ENCODE measurements at regions not wholly inside any gene's neighbourhood (a gene's known extent, or its start where the extent isn't known, plus 50 kb on each side); places are given as distances from the start of the nearest gene placed in this dataset.

GRCh38 chr5:104987074-104987473 is 1424.5 kb upstream of the NUDT12 start:
- H3K4me3 Mint-ChIP-seq = no peak overlapping the region
- DNase-seq = no peak
- no peaks in the 10 kb centered on the region for H3K4me1 Mint-ChIP-seq (ENCODE audit: low read depth)
- H3K36me3 Mint-ChIP-seq (ENCODE audit: low read depth) = no peaks in the 10 kb centered on the region
- intact Hi-C loops (cut with micrococcal nuclease) = no loop called here
- no peaks in the 10 kb centered on the region for H3K27me3 Mint-ChIP-seq (ENCODE audit: low read depth)
- CTCF ChIA-PET = no interaction called here
- peaks cover 10% of the 10 kb centered on the region for H3K9me3 Mint-ChIP-seq
- no peak overlapping the region for H3K27ac Mint-ChIP-seq

- CTCF ChIA-PET = no interaction called here
- no peak overlapping the region for H3K4me3 Mint-ChIP-seq
- no peak for DNase-seq
- peaks cover 8% of the 10 kb centered on the region for H3K9me3 Mint-ChIP-seq
- H3K4me1 Mint-ChIP-seq (ENCODE audit: low read depth) = no peaks in the 10 kb centered on the region
- no peaks in the 10 kb centered on the region for H3K27me3 Mint-ChIP-seq (ENCODE audit: low read depth)
- H3K27ac Mint-ChIP-seq = no peak overlapping the region
- no peaks in the 10 kb centered on the region for H3K36me3 Mint-ChIP-seq (ENCODE audit: low read depth)
- intact Hi-C loops (cut with micrococcal nuclease) = no loop called here
Observed at GRCh38 chr5:104977529-104977928, 1414.9 kb upstream of the NUDT12 start.

- no peaks in the 10 kb centered on the region for H3K4me1 Mint-ChIP-seq (ENCODE audit: low read depth)
- H3K36me3 Mint-ChIP-seq (ENCODE audit: low read depth) = no peaks in the 10 kb centered on the region
- H3K4me3 Mint-ChIP-seq = no peak overlapping the region
- H3K9me3 Mint-ChIP-seq = peaks cover 3% of the 10 kb centered on the region
- intact Hi-C loops (cut with micrococcal nuclease) = no loop called here
- no peak overlapping the region for H3K27ac Mint-ChIP-seq
- DNase-seq = no peak
- H3K27me3 Mint-ChIP-seq (ENCODE audit: low read depth) = no peaks in the 10 kb centered on the region
- CTCF ChIA-PET = no interaction called here
Observed at GRCh38 chr5:104967806-104968410, 1405.3 kb upstream of the NUDT12 start.

- Mint-ChIP-seq H3K9me3 (peaks cover 5% of the 10 kb centered on the region), H3K36me3 (ENCODE audit: low read depth) (no peaks in the 10 kb centered on the region), H3K27ac (no peak overlapping the region), H3K4me1 (ENCODE audit: low read depth) (no peaks in the 10 kb centered on the region), H3K27me3 (ENCODE audit: low read depth) (no peaks in the 10 kb centered on the region), H3K4me3 (no peak overlapping the region)
- CTCF ChIA-PET = no interaction called here
- intact Hi-C loops (cut with micrococcal nuclease) = no loop called here
- DNase-seq = no peak
Observed at GRCh38 chr5:104965006-104965405, 1402.4 kb upstream of the NUDT12 start.

GRCh38 chr5:104955479-104955878 is 1392.9 kb upstream of the NUDT12 start:
- intact Hi-C loops (cut with micrococcal nuclease) = no loop called here
- no peak for DNase-seq
- H3K36me3 Mint-ChIP-seq (ENCODE audit: low read depth) = no peaks in the 10 kb centered on the region
- H3K27me3 Mint-ChIP-seq (ENCODE audit: low read depth) = no peaks in the 10 kb centered on the region
- no peaks in the 10 kb centered on the region for H3K4me1 Mint-ChIP-seq (ENCODE audit: low read depth)
- H3K27ac Mint-ChIP-seq = no peak overlapping the region
- H3K4me3 Mint-ChIP-seq = no peak overlapping the region
- peaks cover 10% of the 10 kb centered on the region for H3K9me3 Mint-ChIP-seq
- CTCF ChIA-PET = no interaction called here

GRCh38 chr5:104952876-104953275 is 1390.3 kb upstream of the NUDT12 start:
- intact Hi-C loops (cut with micrococcal nuclease) = no loop called here
- CTCF ChIA-PET = no interaction called here
- Mint-ChIP-seq H3K36me3 (ENCODE audit: low read depth) (no peaks in the 10 kb centered on the region), H3K27me3 (ENCODE audit: low read depth) (no peaks in the 10 kb centered on the region), H3K4me1 (ENCODE audit: low read depth) (no peaks in the 10 kb centered on the region), H3K4me3 (no peak overlapping the region), H3K9me3 (peaks cover 13% of the 10 kb centered on the region), H3K27ac (no peak overlapping the region)
- DNase-seq = no peak

- intact Hi-C loops (cut with micrococcal nuclease) = no loop called here
- Mint-ChIP-seq H3K4me1 (ENCODE audit: low read depth) (no peaks in the 10 kb centered on the region), H3K9me3 (peaks cover 16% of the 10 kb centered on the region), H3K27me3 (ENCODE audit: low read depth) (no peaks in the 10 kb centered on the region), H3K27ac (no peak overlapping the region), H3K4me3 (no peak overlapping the region), H3K36me3 (ENCODE audit: low read depth) (no peaks in the 10 kb centered on the region)
- CTCF ChIA-PET = no interaction called here
- no peak for DNase-seq
Observed at GRCh38 chr5:104951829-104952228, 1389.2 kb upstream of the NUDT12 start.

GRCh38 chr5:104947076-104947475 is 1384.5 kb upstream of the NUDT12 start:
- Mint-ChIP-seq H3K27ac (no peak overlapping the region), H3K4me1 (ENCODE audit: low read depth) (no peaks in the 10 kb centered on the region), H3K36me3 (ENCODE audit: low read depth) (no peaks in the 10 kb centered on the region), H3K9me3 (peaks cover 17% of the 10 kb centered on the region), H3K27me3 (ENCODE audit: low read depth) (no peaks in the 10 kb centered on the region), H3K4me3 (no peak overlapping the region)
- no peak for DNase-seq
- intact Hi-C loops (cut with micrococcal nuclease) = no loop called here
- CTCF ChIA-PET = no interaction called here

- no peak overlapping the region for H3K4me3 Mint-ChIP-seq
- intact Hi-C loops (cut with micrococcal nuclease) = no loop called here
- H3K27ac Mint-ChIP-seq = no peak overlapping the region
- no peak for DNase-seq
- CTCF ChIA-PET = no interaction called here
- peaks cover 8% of the 10 kb centered on the region for H3K9me3 Mint-ChIP-seq
- H3K27me3 Mint-ChIP-seq (ENCODE audit: low read depth) = no peaks in the 10 kb centered on the region
- H3K4me1 Mint-ChIP-seq (ENCODE audit: low read depth) = no peaks in the 10 kb centered on the region
- no peaks in the 10 kb centered on the region for H3K36me3 Mint-ChIP-seq (ENCODE audit: low read depth)
Observed at GRCh38 chr5:104942735-104943134, 1380.1 kb upstream of the NUDT12 start.

GRCh38 chr5:104941030-104941645 is 1378.5 kb upstream of the NUDT12 start:
- Mint-ChIP-seq H3K4me3 (no peak overlapping the region), H3K4me1 (ENCODE audit: low read depth) (no peaks in the 10 kb centered on the region), H3K27ac (no peak overlapping the region), H3K36me3 (ENCODE audit: low read depth) (no peaks in the 10 kb centered on the region), H3K9me3 (peaks cover 5% of the 10 kb centered on the region), H3K27me3 (ENCODE audit: low read depth) (no peaks in the 10 kb centered on the region)
- CTCF ChIA-PET = no interaction called here
- DNase-seq = no peak
- intact Hi-C loops (cut with micrococcal nuclease) = no loop called here

- no peaks in the 10 kb centered on the region for H3K36me3 Mint-ChIP-seq (ENCODE audit: low read depth)
Observed at GRCh38 chr5:104937598-104937997, 1375.0 kb upstream of the NUDT12 start.

GRCh38 chr5:104932431-104932830 is 1369.8 kb upstream of the NUDT12 start:
- H3K4me1 Mint-ChIP-seq (ENCODE audit: low read depth) = no peaks in the 10 kb centered on the region
- no peaks in the 10 kb centered on the region for H3K36me3 Mint-ChIP-seq (ENCODE audit: low read depth)
- no peak for DNase-seq
- no peak overlapping the region for H3K27ac Mint-ChIP-seq
- CTCF ChIA-PET = no interaction called here
- intact Hi-C loops (cut with micrococcal nuclease) = no loop called here
- H3K4me3 Mint-ChIP-seq = no peak overlapping the region
- no peaks in the 10 kb centered on the region for H3K9me3 Mint-ChIP-seq
- no peaks in the 10 kb centered on the region for H3K27me3 Mint-ChIP-seq (ENCODE audit: low read depth)

More at GRCh38 chr5:104937598-104937997, 1375.0 kb upstream of the NUDT12 start:
- intact Hi-C loops (cut with micrococcal nuclease) = no loop called here
- CTCF ChIA-PET = no interaction called here
- Mint-ChIP-seq H3K27ac (no peak overlapping the region), H3K4me3 (no peak overlapping the region), H3K4me1 (ENCODE audit: low read depth) (no peaks in the 10 kb centered on the region), H3K27me3 (ENCODE audit: low read depth) (no peaks in the 10 kb centered on the region), H3K9me3 (peaks cover 2% of the 10 kb centered on the region)
- DNase-seq = no peak

- no peaks in the 10 kb centered on the region for H3K36me3 Mint-ChIP-seq (ENCODE audit: low read depth)
- intact Hi-C loops (cut with micrococcal nuclease) = no loop called here
- CTCF ChIA-PET = no interaction called here
- H3K9me3 Mint-ChIP-seq = peaks cover 4% of the 10 kb centered on the region
- no peak overlapping the region for H3K27ac Mint-ChIP-seq
- no peaks in the 10 kb centered on the region for H3K27me3 Mint-ChIP-seq (ENCODE audit: low read depth)
- no peak for DNase-seq
- no peak overlapping the region for H3K4me3 Mint-ChIP-seq
- no peaks in the 10 kb centered on the region for H3K4me1 Mint-ChIP-seq (ENCODE audit: low read depth)
Observed at GRCh38 chr5:104928906-104929520, 1366.4 kb upstream of the NUDT12 start.

Data from activated naive CD4-positive, alpha-beta T cell treated with anti-CD3 and anti-CD28 coated beads for 36 hours (primary cell).